CD8-positive, alpha-beta memory T cell (primary cell): ENCODE measurements at regions not wholly inside any gene's neighbourhood (a gene's known extent, or its start where the extent isn't known, plus 50 kb on each side); places are given as distances from the start of the nearest gene placed in this dataset.

Experiments used
- CTCF ChIA-PET: fragments of 350-600 bp; sonication (Branson Sonifier 250); formaldehyde crosslinking; loops from one replicate; lab custom pipeline; 2021; ENCODE audit warnings: antibody characterized with exemption; lab: Charles Lee
- POLR2A ChIA-PET: fragments of 350-600 bp; sonication (Branson Sonifier 250); formaldehyde crosslinking; loops from one replicate; lab custom pipeline; 2021; ENCODE audit warnings: antibody characterized with exemption; lab: Charles Lee
- DNase-seq, 5 donors: peaks; one replicate each; pipeline versions ENCODE4 v3.0.0 to v3.0.0-alpha.2; 2020 to 2022; ENCODE audit warnings: mixed read lengths in 1 of 5
- H3K27ac ChIP-seq: one replicate; pipeline ENCODE4 v1.7.0; 2013; ENCODE audit warnings: low read depth, mild to moderate bottlenecking, low read length, moderate library complexity
- H3K27me3 ChIP-seq: 2 replicates; pipeline ENCODE4 v1.7.0; 2013; ENCODE audit warnings: low read length, mild to moderate bottlenecking; ENCODE audit not compliant: insufficient read depth, poor library complexity, severe bottlenecking
- H3K36me3 ChIP-seq: 2 replicates; pipeline ENCODE4 v1.7.0; 2013; ENCODE audit warnings: mild to moderate bottlenecking, low read length, moderate library complexity; ENCODE audit not compliant: insufficient read depth
- H3K4me1 ChIP-seq: 2 replicates; pipeline ENCODE4 v1.7.0; 2013; ENCODE audit warnings: mild to moderate bottlenecking, low read length, moderate library complexity; ENCODE audit not compliant: insufficient read depth
- H3K4me3 ChIP-seq: 2 replicates; pipeline ENCODE4 v1.7.0; 2013; ENCODE audit warnings: mild to moderate bottlenecking, low read length
- H3K9me3 ChIP-seq: 2 replicates; pipeline ENCODE4 v1.7.0; 2013; ENCODE audit warnings: mild to moderate bottlenecking, low read length
- H3K27ac Mint-ChIP-seq, 8 donors: one replicate each; pipeline ENCODE4 v1.8.0; 2020 to 2021; ENCODE audit warnings: mixed read lengths in 8 of 8, mild to moderate bottlenecking in 6 of 8, inconsistent platforms in 3 of 8, moderate library complexity in 3 of 8
- H3K27me3 Mint-ChIP-seq, 2 donors: one replicate each; pipeline ENCODE4 v1.8.0; 2020 to 2021; ENCODE audit warnings: mixed read lengths in 2 of 2, mild to moderate bottlenecking in 1 of 2, moderate library complexity in 1 of 2
- H3K36me3 Mint-ChIP-seq, 3 donors: one replicate each; pipeline ENCODE4 v1.8.0; 2020 to 2021; ENCODE audit warnings: mixed read lengths in 3 of 3, inconsistent platforms in 1 of 3, mild to moderate bottlenecking in 1 of 3
- H3K4me1 Mint-ChIP-seq, 3 donors: one replicate each; pipeline ENCODE4 v1.8.0; 2020 to 2021; ENCODE audit warnings: mixed read lengths in 3 of 3, inconsistent platforms in 1 of 3, mild to moderate bottlenecking in 1 of 3
- H3K4me3 Mint-ChIP-seq, 7 donors: one replicate each; pipeline ENCODE4 v1.8.0; 2020 to 2021; ENCODE audit warnings: mixed read lengths in 7 of 7, mild to moderate bottlenecking in 6 of 7, moderate library complexity in 4 of 7, inconsistent platforms in 2 of 7
- H3K9me3 Mint-ChIP-seq, 5 donors: one replicate each; pipeline ENCODE4 v1.8.0; 2020 to 2022; ENCODE audit warnings: mixed read lengths in 5 of 5, mild to moderate bottlenecking in 3 of 5, moderate library complexity in 2 of 5, inconsistent platforms in 1 of 5

- H3K4me1 Mint-ChIP-seq = no peaks in the 10 kb centered on the region
- Histone ChIP-seq H3K27ac (no peak overlapping the region), H3K36me3 (no peaks in the 10 kb centered on the region), H3K9me3 (no peaks in the 10 kb centered on the region), H3K27me3 (no peaks in the 10 kb centered on the region), H3K4me1 (no peaks in the 10 kb centered on the region), H3K4me3 (no peak overlapping the region)
- H3K36me3 Mint-ChIP-seq = no peaks in the 10 kb centered on the region
- POLR2A ChIA-PET = no interaction called here
- peaks cover 0 to 19% (median 2%) of the 10 kb centered on the region in 5 donors for H3K9me3 Mint-ChIP-seq
- no peak overlapping the region for H3K27ac Mint-ChIP-seq
- no peaks in the 10 kb centered on the region for H3K27me3 Mint-ChIP-seq
- CTCF ChIA-PET = interaction anchor here (0.6 kb wide), 1 partner anchor 148 kb away, joined by 3 read pairs; no protein-coding TSS in a partner anchor
- DNase-seq = no peak
- H3K4me3 Mint-ChIP-seq = no peak overlapping the region
Measured at GRCh38 chr13:103431856-103432255, 365.6 kb upstream of the SLC10A2 start.

GRCh38 chr13:103430368-103430767 lies 364.2 kb upstream of the SLC10A2 start:
- Mint-ChIP-seq H3K4me1 (no peaks in the 10 kb centered on the region), H3K36me3 (no peaks in the 10 kb centered on the region), H3K4me3 (no peak overlapping the region), H3K27me3 (no peaks in the 10 kb centered on the region), H3K9me3 (peaks cover 0 to 23% (median 2%) of the 10 kb centered on the region in 5 donors), H3K27ac (no peak overlapping the region)
- CTCF ChIA-PET = no interaction called here
- DNase-seq = no peak
- Histone ChIP-seq H3K4me3 (no peak overlapping the region), H3K4me1 (no peaks in the 10 kb centered on the region), H3K9me3 (no peaks in the 10 kb centered on the region), H3K27ac (no peak overlapping the region), H3K36me3 (no peaks in the 10 kb centered on the region), H3K27me3 (no peaks in the 10 kb centered on the region)
- POLR2A ChIA-PET = no interaction called here

GRCh38 chr13:103410002-103410401 lies 343.8 kb upstream of the SLC10A2 start:
- Histone ChIP-seq H3K27me3 (no peaks in the 10 kb centered on the region), H3K27ac (no peak overlapping the region), H3K4me3 (no peak overlapping the region), H3K36me3 (no peaks in the 10 kb centered on the region), H3K4me1 (no peaks in the 10 kb centered on the region), H3K9me3 (no peaks in the 10 kb centered on the region)
- no peaks in the 10 kb centered on the region for H3K9me3 Mint-ChIP-seq
- H3K36me3 Mint-ChIP-seq = no peaks in the 10 kb centered on the region
- no peak for DNase-seq
- H3K4me3 Mint-ChIP-seq = no peak overlapping the region
- no peaks in the 10 kb centered on the region for H3K4me1 Mint-ChIP-seq
- no peak overlapping the region for H3K27ac Mint-ChIP-seq
- POLR2A ChIA-PET = no interaction called here
- H3K27me3 Mint-ChIP-seq = peaks cover 0 to 1% of the 10 kb centered on the region in 2 donors
- CTCF ChIA-PET = no interaction called here

- Histone ChIP-seq H3K9me3 (no peaks in the 10 kb centered on the region), H3K27ac (no peak overlapping the region), H3K27me3 (no peaks in the 10 kb centered on the region), H3K4me1 (no peaks in the 10 kb centered on the region), H3K36me3 (no peaks in the 10 kb centered on the region), H3K4me3 (no peak overlapping the region)
- Mint-ChIP-seq H3K27me3 (peaks cover 0 to 1% of the 10 kb centered on the region in 2 donors), H3K36me3 (no peaks in the 10 kb centered on the region), H3K4me1 (no peaks in the 10 kb centered on the region), H3K27ac (no peak overlapping the region), H3K9me3 (peaks cover 0 to 7% (median 0%) of the 10 kb centered on the region in 5 donors), H3K4me3 (peak overlapping the region in 1 of 7 donors; percentile 24)
- ChIA-PET CTCF (no interaction called here), POLR2A (no interaction called here)
- no peak for DNase-seq
Measured at GRCh38 chr13:103406967-103407366, 340.8 kb upstream of the SLC10A2 start.

GRCh38 chr13:103405297-103405696 lies 339.1 kb upstream of the SLC10A2 start:
- no peaks in the 10 kb centered on the region for H3K36me3 ChIP-seq
- no peaks in the 10 kb centered on the region for H3K4me1 ChIP-seq
- ChIA-PET POLR2A (no interaction called here), CTCF (no interaction called here)
- Mint-ChIP-seq H3K4me1 (no peaks in the 10 kb centered on the region), H3K9me3 (peaks cover 0 to 7% (median 0%) of the 10 kb centered on the region in 5 donors), H3K27me3 (peaks cover 0 to 1% of the 10 kb centered on the region in 2 donors), H3K36me3 (no peaks in the 10 kb centered on the region), H3K4me3 (no peak overlapping the region), H3K27ac (no peak overlapping the region)
- no peak overlapping the region for H3K4me3 ChIP-seq
- no peak for DNase-seq
- no peaks in the 10 kb centered on the region for H3K27me3 ChIP-seq
- H3K27ac ChIP-seq = no peak overlapping the region
- H3K9me3 ChIP-seq = no peaks in the 10 kb centered on the region

- Mint-ChIP-seq H3K27me3 (peaks cover 0 to 1% of the 10 kb centered on the region in 2 donors), H3K27ac (no peak overlapping the region), H3K36me3 (no peaks in the 10 kb centered on the region), H3K4me3 (no peak overlapping the region), H3K9me3 (peaks cover 0 to 9% (median 3%) of the 10 kb centered on the region in 5 donors), H3K4me1 (no peaks in the 10 kb centered on the region)
- Histone ChIP-seq H3K4me3 (no peak overlapping the region), H3K27me3 (no peaks in the 10 kb centered on the region), H3K9me3 (no peaks in the 10 kb centered on the region), H3K36me3 (no peaks in the 10 kb centered on the region), H3K4me1 (no peaks in the 10 kb centered on the region), H3K27ac (no peak overlapping the region)
- POLR2A ChIA-PET = no interaction called here
- no peak for DNase-seq
- CTCF ChIA-PET = no interaction called here
Measured at GRCh38 chr13:103403814-103404213, 337.6 kb upstream of the SLC10A2 start.

GRCh38 chr13:103403148-103403740 lies 337.0 kb upstream of the SLC10A2 start:
- Histone ChIP-seq H3K9me3 (no peaks in the 10 kb centered on the region), H3K27me3 (no peaks in the 10 kb centered on the region), H3K36me3 (no peaks in the 10 kb centered on the region), H3K27ac (no peak overlapping the region), H3K4me3 (no peak overlapping the region), H3K4me1 (no peaks in the 10 kb centered on the region)
- H3K9me3 Mint-ChIP-seq = peaks cover 0 to 9% (median 3%) of the 10 kb centered on the region in 5 donors
- no peak overlapping the region for H3K4me3 Mint-ChIP-seq
- H3K27ac Mint-ChIP-seq = no peak overlapping the region
- H3K27me3 Mint-ChIP-seq = peaks cover 0 to 1% of the 10 kb centered on the region in 2 donors
- CTCF ChIA-PET = no interaction called here
- no peak for DNase-seq
- POLR2A ChIA-PET = no interaction called here
- H3K36me3 Mint-ChIP-seq = no peaks in the 10 kb centered on the region
- H3K4me1 Mint-ChIP-seq = no peaks in the 10 kb centered on the region

GRCh38 chr13:103395139-103395538 lies 328.9 kb upstream of the SLC10A2 start:
- Histone ChIP-seq H3K36me3 (no peaks in the 10 kb centered on the region), H3K27me3 (no peaks in the 10 kb centered on the region), H3K9me3 (no peaks in the 10 kb centered on the region), H3K4me3 (no peak overlapping the region), H3K4me1 (no peaks in the 10 kb centered on the region), H3K27ac (no peak overlapping the region)
- ChIA-PET POLR2A (no interaction called here), CTCF (no interaction called here)
- Mint-ChIP-seq H3K27me3 (no peaks in the 10 kb centered on the region), H3K4me3 (no peak overlapping the region), H3K27ac (no peak overlapping the region), H3K9me3 (peaks cover 0 to 10% (median 1%) of the 10 kb centered on the region in 5 donors), H3K4me1 (no peaks in the 10 kb centered on the region), H3K36me3 (no peaks in the 10 kb centered on the region)
- no peak for DNase-seq
